ACHN (cell line): ENCODE measurements at regions not wholly inside any gene's neighbourhood (a gene's known extent, or its start where the extent isn't known, plus 50 kb on each side); places are given as distances from the start of the nearest gene placed in this dataset.

ENCODE experiments used
- DNase-seq: peaks from one replicate; pipeline ENCODE4 v3.0.0-alpha.2; 2015
- in situ Hi-C: cut with HindIII; loops from 2 replicates; pipeline ENCODE4 v1.10.0; 2017; ENCODE audit warnings: low sequenced_read_pairs, low pct_ligation_motif_present, low pct_unique_long_range_greater_than_20kb

DNA sequence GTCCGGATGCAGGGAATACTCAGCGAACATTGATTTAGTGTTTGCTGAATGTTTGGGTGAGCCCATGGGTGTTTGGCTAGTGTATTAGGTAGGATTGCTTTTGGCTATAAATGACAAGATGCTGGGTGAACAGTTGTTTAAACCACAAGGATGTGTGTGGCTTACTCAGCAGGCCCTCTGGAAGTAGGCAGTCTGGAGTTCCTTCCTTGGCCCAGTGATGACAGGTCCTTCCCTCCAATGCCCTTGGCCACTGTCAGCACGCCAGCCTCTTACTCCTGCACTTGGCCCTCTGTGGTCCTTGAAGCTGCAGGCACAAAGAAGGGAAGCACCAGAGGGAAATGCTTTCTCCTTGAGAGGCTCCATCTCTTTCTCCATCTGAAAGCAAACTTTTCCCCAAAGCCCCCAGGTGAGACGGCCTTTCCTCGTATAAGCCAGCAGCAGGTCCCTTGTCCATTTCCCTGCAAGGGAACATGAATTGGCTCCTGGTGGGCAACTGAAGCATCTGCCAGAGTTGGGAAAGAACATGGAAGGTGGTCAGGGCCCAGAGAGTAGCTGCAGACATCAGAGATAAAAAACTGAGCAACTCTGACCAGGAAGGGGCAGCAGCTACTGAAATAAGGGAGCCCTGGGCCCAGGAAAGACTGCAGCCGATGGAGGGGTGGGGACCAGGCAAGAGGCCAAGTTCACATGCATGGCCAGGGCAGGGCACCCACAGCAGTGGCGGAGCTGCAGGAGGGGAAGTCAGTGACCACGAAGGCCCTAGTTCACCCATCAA, 105.0 kb downstream of the TPRA1 start:
- in situ Hi-C loops, result no loop called here
- DNase-seq, result no peak

DNA sequence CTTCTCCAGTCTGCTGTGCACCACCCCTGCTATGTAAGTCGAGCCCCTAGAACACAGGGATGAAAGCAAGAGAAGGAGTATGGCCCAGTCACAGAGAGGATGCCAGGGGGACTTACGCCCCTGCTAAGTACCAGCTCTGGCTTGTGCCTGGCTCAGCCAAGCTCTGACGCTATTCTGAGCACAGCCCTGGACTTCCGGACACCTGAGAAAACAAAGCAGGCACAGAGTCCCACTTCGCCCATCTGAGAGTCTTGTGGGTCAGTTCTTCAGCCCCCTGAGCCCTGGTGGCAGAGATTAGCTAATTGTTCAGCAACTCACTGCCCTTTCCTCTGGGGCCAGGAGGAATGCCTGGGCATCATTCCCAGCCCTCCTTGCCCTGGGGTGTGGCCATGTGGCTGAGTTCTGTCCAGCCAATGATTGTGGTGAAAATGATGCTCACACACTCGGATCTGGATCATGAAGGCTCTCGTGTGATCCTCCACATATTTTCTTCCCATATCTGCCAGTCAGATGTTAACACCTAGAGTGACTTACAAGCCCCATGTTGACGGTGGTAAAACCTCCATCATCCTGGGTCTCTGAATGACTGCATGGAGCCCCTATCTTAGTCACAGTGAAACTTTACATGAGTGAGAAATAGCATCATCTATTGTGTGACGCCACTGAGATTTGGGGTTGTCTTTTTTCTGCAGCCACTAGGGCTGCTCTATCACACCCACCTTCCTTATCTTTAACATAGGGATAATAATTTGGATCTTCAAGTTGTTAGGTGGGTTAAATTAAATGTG, 105.7 kb downstream of the TPRA1 start:
- in situ Hi-C loops, result no loop called here
- DNase-seq, result no peak

DNA sequence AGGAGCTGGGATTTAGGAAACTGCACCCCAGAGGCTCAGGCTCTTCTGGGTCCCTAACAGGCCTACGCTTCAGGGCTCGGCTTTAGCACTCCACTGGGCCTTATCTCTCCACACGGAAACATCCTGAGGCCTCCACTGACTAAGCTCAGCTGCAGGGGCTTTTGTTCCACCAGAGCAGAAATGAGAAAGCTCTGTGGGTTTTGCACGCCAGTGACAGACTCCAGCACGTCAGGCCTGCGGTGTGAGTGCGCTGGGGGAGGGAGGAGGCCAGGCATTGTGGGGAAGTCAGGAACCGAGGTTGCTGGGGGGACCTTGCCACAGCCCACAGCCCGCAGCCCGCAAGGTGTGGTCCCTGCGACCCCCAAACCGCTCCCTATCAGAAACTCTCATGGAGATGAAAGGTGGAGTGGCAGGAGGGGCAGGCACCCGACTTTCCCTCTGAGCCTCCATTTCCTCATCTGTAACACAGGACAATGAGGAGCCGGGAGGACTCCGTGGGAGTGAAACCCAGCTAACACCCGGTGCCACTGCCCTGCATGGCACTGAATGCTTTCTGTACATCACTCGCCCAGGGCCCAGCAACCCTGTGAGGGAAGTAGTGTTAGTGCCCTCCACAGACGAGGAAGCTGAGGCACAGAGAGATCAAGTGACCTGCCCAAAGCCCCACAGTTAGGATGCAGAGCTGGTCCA, 106.5 kb downstream of the TPRA1 start:
- in situ Hi-C loops, result no loop called here
- no peak for DNase-seq

DNA sequence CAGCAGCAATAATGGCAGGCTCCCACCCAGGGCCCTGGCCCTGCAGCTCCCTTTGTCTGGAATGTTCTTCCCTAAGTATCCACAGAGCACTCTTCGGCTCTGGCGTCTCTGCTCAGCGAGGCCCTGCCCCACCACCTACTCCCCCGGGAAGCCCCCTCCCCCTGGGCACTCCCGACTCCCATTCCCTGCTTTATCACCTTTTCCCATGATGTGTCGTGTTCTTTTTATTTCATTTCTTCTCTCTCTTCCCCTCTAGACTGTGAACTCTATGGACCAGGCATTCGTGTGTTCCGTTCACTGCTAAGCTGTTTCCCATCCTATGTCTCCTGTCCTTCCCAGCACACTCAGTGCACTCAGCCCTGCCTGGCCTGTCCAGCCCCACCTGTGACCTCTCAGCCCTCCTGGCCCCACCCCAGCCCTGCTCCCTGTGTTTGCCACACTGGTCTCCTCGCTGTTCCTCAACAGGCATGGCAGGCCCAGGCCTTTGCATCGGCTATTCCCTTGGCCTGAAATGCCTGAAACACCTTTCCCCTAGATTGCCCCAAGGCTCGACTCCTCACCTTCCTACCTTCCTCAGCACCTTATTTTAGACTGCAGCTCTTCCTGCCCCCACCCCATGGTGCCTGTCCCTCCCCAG, 107.4 kb downstream of the TPRA1 start:
- in situ Hi-C loops, result no loop called here
- no peak for DNase-seq

DNA sequence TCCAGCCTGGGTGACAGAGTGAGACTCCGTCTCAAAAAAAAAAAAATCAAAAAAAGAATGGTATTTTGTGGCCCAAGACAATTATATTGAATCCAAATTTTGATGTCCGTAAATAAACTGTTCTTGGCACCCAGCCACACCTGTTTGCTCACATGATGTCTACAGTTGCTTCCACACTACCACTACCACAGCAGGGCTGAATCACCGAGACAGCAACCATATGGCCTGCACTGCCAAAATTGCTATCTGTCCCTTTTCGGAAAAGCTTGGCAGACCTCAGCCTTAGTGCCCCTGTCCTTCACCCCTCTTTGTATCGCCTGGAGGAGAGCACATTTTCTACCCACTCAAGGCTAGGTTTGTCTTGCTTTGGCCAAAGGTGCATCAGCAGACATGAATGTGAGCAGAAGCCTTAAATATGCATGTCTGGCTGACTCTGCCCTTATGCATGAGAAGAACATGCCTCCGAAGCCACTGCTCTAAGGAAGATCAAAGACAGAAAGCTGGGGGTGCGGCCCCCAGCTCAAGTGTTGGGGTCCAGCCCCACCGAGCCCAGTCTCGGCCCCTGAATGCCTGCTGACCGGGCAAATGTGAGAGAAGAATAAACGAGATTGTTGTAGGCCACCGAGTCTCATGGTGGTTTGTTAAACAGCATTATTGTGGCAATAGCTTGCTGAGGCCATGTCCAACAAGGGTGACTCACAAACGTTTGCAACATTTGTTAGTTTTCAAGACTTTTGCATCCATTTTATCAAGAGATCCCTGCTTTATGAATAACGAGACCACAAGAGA, 108.1 kb downstream of the TPRA1 start:
- no peak for DNase-seq
- in situ Hi-C loops, result no loop called here

DNA sequence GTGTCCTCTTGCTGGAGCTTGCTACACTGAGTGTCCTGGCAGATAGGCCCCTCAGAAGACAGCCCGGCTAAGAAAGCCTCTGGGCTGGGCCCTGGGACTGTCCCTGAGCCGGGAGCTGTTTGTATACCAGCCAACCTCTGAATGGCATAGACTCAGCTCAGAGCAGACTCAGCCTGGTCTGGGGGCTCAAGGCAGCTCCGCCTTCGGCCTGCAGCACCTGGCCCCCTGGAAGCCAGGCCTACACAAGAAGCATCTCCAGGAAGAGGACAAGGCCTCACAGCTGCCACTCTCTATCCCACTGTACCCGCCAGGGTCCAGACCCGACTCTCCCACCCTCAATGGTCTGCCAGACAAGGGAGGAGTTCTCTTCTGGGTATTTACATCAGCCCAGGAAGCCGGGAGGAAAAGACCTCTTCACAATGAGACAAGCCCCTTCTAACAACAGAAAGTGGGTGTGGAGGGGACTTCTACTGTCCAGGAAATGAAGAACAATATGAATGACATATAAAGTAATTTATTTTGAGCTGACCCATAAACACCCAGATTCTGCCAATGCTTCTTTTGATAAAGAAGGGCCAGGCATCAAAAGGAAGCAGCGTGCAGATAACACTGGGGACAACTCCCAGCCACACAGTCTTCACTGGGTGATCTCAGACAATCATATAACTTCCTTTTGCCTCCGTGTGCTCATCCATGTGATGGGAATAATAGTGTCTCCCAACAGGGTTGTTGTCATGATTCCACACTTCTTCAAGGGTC, 110.2 kb downstream of the TPRA1 start:
- in situ Hi-C loops, result no loop called here
- DNase-seq, result no peak

DNA sequence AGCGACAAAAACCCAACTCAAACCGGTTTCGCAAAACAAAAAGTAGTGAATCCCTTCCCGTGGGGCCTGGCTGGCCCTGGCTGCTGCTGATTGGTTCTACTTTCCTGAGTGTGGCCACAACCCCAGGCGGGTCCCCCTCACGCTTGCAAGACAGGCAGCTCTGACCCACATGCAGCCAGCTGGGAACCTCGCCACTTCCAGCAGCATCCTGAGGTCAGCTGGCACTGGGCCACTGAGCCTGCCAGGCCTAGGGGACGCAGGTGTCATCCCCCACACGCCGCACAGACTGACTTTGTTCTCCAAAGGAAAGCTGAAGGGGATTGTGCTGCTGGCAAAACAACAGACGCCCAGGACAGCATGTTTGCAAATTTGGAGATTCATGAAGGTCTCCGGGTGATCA, 111.1 kb downstream of the TPRA1 start:
- no peak for DNase-seq
- in situ Hi-C loops, result no loop called here

DNA sequence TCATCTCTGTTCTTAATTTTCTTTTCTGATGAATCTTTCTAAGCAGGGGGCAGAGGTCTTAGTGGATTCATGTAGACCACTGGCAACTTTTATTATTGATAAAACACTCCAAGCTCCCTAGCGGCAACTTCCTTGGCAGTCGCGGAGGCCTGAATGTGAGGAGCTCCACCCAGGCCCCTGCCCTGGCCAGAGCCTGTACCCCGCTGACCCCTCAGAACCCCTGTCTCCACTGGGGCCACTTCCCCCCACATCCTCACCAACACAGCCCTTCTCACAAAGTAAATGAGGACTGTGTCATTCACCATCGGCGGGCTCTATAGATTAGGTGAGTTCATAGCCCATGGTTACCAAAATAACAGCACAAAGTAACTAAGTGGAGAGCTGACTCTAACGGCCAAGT, 111.6 kb downstream of the TPRA1 start:
- in situ Hi-C loops, result no loop called here

DNA sequence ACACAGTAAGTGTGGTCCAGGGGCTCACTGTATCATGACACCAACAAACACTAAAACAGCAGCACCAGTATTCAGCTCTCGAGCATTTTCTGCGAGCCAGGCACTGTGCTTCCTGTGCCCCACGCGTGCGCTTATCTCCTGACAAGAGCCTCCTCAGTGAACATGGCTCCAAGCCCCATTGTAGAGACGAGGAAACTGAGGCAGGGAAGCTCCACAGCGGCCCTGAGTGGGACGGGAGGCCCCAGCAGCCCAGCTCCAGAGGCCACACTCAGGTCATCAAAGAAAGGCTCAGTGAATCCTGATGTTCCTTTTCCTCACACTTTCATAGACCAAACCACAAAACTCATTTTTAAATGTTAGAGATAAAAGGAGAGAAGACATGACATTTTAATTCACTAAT, 113.1 kb downstream of the TPRA1 start:
- in situ Hi-C loops, result no loop called here
- no peak for DNase-seq

More for the DNA sequence above, 111.6 kb downstream of the TPRA1 start:
- DNase-seq, result no peak

DNA sequence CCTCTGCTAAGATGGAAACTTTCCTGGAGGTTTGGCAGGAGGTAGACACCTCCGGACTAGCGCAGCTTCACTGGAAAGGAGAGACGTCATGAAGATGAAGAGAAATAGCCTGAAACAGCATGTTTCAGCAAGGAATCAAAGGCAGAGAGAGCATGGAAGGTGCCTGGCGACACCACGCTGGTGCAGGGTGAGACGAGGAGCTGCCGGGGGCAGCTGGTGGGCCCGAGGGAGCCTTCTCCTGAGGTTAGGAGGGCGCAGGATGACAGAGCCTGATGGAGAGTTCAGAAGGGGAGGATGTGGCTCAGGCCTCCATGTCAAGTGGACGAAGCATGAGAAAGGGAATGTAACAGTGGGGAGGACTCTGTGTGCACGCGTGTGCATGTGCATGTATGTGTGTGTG, 113.6 kb downstream of the TPRA1 start:
- in situ Hi-C loops, result no loop called here
- DNase-seq, result no peak

DNA sequence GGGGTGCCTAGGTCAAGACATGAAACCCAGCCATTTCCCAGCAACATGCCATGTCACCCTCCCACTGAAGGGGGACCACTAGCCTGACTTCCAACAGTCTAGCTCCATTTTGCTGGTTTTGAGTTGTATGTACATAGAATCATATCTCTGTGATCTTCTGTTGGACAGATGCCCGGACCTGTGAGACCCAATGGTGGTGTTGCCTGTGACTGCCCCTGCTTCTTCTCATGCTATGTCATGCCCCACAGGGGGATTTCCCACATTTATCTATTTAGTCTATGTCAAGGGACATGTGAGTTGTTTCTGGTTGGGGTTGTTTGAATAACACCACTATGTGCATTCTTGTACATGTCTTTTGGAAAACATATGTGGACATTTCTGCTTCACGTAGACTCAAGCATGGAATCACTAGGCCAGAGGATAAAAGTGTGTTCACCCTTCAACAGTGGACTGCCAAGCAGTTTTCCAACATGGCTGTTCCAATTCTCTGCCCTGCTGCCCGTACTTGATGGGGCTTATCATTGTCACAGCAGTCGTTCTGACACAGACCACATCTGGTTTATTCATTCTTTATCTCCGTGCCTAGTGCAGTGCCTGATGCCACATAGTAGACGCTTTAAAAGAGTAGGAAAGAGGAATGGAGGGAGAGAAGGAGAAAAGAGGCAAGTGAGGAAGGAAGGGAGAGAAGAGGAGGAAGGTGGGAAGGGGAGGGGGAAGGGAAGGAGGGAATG, 114.4 kb downstream of the TPRA1 start:
- in situ Hi-C loops, result no loop called here
- no peak for DNase-seq

DNA sequence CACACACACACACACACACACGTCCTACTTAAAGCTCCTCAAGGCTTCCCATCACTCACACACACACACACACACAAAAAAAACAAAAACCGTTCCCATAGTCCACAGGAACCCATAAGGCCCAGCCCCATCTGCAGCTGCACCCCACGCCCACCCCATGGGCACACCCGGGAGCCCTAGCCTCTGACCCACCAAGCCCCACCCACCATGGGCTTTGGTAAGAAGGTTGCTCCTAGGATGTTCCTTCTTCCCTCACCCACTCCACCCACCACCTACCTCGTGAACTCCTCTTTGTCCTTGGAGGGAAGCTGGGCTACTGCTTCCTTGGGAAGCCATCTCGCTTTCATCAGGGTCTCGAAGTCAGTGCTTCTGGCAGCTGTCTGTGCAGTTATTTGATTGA, 115.1 kb downstream of the TPRA1 start:
- no peak for DNase-seq
- in situ Hi-C loops, result no loop called here

DNA sequence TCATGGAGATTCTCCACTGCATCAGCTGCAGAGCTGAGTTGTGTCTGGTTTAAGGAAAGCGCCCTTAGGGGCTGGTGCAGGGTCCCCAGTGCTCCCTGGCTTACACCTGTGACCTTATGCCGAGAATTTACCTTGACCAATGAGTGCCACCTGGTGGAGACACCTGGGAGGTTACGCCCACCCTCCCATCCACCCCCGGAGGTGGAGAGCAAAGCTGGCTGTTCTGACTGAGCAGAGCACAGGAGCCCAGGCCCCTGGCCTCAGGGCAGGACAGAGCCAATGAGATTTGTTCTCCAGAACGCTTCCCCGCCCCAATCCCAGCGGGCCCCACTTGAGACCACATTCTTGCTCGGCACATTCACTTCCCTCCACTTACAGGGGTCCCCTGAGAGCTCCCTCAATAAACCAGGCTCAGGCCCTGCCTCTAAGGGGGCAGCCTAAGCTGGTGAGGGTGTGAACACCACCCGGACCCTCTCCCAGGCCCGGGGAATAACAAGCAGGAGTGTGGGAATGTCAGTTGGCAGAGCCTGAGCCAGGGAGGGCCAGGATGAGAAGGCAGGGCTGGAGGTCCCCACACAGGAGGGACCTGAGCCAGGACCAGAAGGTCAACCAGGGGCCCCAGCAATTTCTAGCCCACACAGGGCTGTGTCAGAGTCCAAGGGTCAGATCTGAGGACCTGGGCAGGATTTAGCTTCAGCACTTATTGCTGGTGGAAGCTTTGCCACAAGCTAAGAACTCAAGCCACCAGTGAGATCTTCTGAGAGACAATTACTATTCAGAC, 117.1 kb downstream of the TPRA1 start:
- DNase-seq, result no peak
- in situ Hi-C loops, result no loop called here

DNA sequence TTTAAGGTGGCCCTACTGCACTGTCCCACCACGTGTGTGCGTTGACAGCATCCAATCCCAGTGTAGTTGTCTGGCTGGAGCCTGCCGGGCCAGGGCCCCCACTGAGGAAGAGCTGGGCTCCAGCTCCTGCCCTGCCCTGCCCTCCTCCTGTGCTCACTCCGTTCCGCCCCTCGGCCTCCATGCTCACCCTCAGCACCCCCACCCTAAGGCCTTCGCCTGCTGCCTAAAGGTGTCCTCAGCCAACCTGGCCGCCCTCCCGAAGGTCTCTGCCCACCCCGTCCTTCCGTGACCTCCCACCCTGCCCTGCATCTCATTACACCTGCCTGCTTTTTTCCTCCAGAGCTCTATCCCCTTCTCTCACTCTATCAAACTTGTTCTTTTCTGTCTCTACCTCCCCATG, 118.0 kb downstream of the TPRA1 start:
- in situ Hi-C loops, result no loop called here
- DNase-seq, result no peak

DNA sequence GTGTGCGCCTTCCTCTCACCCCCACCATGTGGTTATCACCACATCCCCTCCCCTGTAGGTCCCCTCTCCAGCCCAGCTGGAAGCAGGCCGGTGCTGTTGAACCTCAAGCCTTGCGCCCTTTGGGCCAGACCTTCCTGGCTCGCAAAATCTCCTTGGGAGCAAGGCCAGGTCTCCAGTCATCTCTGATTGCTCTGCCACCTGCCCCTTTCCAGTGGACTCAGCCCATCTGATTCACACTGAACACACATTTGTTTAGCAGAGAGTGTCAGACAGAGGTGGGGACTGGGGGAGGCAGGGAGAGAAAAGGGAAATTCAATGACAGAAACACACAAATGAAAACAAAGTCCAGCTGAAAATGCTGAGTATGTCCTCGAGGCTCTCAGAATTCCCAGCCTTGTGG, 119.4 kb downstream of the TPRA1 start:
- in situ Hi-C loops, result no loop called here
- no peak for DNase-seq

DNA sequence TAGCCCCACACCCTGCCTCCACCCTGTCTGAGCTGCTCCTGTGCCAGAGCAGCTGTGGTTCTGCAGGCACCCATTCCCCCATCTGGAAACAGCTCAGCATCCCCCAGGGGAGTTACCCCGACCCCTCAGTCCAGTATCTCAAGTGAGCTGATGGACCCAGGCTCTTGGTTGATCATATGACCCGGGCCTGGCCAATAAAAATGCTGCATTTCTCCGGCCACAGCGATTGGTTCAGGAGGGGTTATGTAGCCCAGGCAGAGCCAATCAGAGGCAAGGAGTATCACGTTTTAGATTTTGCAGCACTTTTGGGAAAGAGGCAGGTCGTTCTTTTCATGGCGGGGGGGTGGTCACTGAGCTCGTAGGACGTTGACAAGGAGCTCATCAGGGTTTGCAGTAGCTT, 120.8 kb downstream of the TPRA1 start:
- in situ Hi-C loops, result no loop called here
- no peak for DNase-seq
